Gastroesophageal sphincter (tissue), 3 donors: ENCODE measurements at regions not wholly inside any gene's neighbourhood (a gene's known extent, or its start where the extent isn't known, plus 50 kb on each side); places are given as distances from the start of the nearest gene placed in this dataset.

Source experiments
- CTCF ChIP-seq, 4 experiments: fragments of 200-600 bp in 2 of 4; fragments of 450-650 bp in 2 of 4; sonication (generic) in 1 of 4; IDR thresholded peaks; one replicate each; pipeline ENCODE4 v1.5.1; 2017 to 2019; ENCODE audit warnings: antibody characterized with exemption in 4 of 4, mild to moderate bottlenecking in 2 of 4, moderate library complexity in 2 of 4
- EP300 ChIP-seq: sonication (generic); formaldehyde crosslinking; IDR thresholded peaks from one replicate; pipeline ENCODE4 v1.6.1; 2017; ENCODE audit warnings: antibody characterized with exemption, mild to moderate bottlenecking
- POLR2A ChIP-seq, 2 donors: fragments of 450-650 bp; IDR thresholded peaks; one replicate each; pipeline ENCODE4 v1.6.1; 2017; ENCODE audit warnings: antibody characterized with exemption in 2 of 2, mild to moderate bottlenecking in 2 of 2, moderate library complexity in 1 of 2
- POLR2AphosphoS5 ChIP-seq: sonication (generic); formaldehyde crosslinking; IDR thresholded peaks from one replicate; pipeline ENCODE4 v1.6.1; 2017; ENCODE audit warnings: antibody characterized with exemption

DNA sequence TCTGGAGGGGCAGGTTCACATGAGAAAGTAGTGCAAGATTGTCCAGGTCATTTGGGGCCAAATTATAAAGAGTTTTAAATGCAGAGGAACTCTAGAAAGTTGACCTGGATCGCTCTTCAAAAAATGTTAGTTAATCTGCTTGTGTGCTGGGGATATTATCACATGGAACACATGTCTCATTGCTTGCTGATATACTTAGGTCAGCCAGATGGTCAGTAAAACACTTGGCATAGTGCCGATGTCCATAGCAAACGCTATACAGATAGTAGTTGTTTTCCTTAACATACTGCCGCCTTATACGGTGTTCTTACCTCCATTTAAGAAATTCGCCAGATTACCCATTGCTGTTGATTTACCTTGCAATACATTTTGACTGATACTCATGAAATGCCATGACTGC, 103.4 kb upstream of the CWC22 start:
- no peak for TF ChIP-seq CTCF (IDR thresholded peaks at IDR 0.05)
- TF ChIP-seq POLR2AphosphoS5: no peak
- no peak for TF ChIP-seq POLR2A (IDR thresholded peaks at IDR 0.05)
- TF ChIP-seq EP300: no peak
